Ishikawa (cell line): ENCODE measurements at regions not wholly inside any gene's neighbourhood (a gene's known extent, or its start where the extent isn't known, plus 50 kb on each side); places are given as distances from the start of the nearest gene placed in this dataset.

ENCODE experiments used
- CEBPB ChIP-seq: IDR thresholded peaks from 2 replicates; pipeline ENCODE4 v1.6.1; 2012
- CREB1 ChIP-seq: IDR thresholded peaks from 2 replicates; pipeline ENCODE4 v1.6.1; 2012; ENCODE audit warnings: low read depth
- EP300 ChIP-seq: IDR thresholded peaks from 2 replicates; pipeline ENCODE4 v1.6.1; 2012; ENCODE audit warnings: borderline replicate concordance
- RAD21 ChIP-seq: IDR thresholded peaks from 2 replicates; pipeline ENCODE4 v1.6.1; 2012; ENCODE audit warnings: low read depth
- TAF1 ChIP-seq: IDR thresholded peaks from 2 replicates; pipeline ENCODE4 v1.6.1; 2012; ENCODE audit warnings: low read depth, mild to moderate bottlenecking
- TCF12 ChIP-seq: IDR thresholded peaks from 2 replicates; pipeline ENCODE4 v1.6.1; 2012; ENCODE audit warnings: low read depth
- TF ChIP-seq, protein P1 (sequence below): IDR thresholded peaks from 2 replicates; pipeline ENCODE4 v1.6.1; 2012; ENCODE audit warnings: low read depth, mild to moderate bottlenecking

DNA sequence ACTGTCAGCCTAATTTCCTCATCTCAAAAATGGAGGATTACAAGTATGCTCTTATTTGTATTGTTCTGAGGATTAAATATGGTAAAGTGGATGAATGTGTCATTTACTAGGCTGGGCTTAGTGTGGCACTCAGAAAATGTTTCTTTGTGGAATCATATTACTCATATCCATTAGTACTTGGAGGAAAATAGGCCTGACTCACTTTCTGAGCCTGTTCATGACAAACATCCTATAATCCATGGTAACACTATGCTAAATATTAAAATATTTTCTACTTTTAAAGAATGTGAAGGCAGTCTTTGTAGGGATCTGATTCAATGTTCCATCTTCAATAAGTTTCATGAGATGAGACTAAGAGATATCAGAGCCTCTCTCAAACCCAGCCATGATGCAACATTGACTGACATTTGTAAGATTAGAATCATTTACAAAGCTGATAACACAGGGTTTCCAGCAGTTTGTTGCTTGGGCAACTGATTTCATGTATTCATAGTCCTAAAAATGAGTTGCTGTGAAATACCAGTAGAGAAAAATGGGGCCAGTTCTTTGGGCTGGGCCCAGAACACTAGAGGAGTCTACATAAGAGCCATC lies 1048.5 kb downstream of the NTRK3 start:
- no peak for TF ChIP-seq RAD21
- no peak for TF ChIP-seq TAF1
- TF ChIP-seq, protein P1, sequence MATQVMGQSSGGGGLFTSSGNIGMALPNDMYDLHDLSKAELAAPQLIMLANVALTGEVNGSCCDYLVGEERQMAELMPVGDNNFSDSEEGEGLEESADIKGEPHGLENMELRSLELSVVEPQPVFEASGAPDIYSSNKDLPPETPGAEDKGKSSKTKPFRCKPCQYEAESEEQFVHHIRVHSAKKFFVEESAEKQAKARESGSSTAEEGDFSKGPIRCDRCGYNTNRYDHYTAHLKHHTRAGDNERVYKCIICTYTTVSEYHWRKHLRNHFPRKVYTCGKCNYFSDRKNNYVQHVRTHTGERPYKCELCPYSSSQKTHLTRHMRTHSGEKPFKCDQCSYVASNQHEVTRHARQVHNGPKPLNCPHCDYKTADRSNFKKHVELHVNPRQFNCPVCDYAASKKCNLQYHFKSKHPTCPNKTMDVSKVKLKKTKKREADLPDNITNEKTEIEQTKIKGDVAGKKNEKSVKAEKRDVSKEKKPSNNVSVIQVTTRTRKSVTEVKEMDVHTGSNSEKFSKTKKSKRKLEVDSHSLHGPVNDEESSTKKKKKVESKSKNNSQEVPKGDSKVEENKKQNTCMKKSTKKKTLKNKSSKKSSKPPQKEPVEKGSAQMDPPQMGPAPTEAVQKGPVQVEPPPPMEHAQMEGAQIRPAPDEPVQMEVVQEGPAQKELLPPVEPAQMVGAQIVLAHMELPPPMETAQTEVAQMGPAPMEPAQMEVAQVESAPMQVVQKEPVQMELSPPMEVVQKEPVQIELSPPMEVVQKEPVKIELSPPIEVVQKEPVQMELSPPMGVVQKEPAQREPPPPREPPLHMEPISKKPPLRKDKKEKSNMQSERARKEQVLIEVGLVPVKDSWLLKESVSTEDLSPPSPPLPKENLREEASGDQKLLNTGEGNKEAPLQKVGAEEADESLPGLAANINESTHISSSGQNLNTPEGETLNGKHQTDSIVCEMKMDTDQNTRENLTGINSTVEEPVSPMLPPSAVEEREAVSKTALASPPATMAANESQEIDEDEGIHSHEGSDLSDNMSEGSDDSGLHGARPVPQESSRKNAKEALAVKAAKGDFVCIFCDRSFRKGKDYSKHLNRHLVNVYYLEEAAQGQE, result no peak
- TF ChIP-seq CEBPB, result no peak
- no peak for TF ChIP-seq CREB1
- TF ChIP-seq EP300, result no peak
- TF ChIP-seq TCF12, result no peak
